SK-N-SH (cell line): ENCODE measurements at regions not wholly inside any gene's neighbourhood (a gene's known extent, or its start where the extent isn't known, plus 50 kb on each side); places are given as distances from the start of the nearest gene placed in this dataset.

Experiments used
- CTCF ChIA-PET: fragments of 300-600, 350-600 bp; formaldehyde crosslinking; extraction: SDS; loops from one replicate; lab custom pipeline; 2021; lab: Yijun Ruan, JAX
- POLR2A ChIA-PET: fragments of 350-600 bp; sonication (Branson Sonifier 250); formaldehyde crosslinking; extraction: SDS; loops from one replicate; lab custom pipeline; 2020; ENCODE audit warnings: antibody characterized with exemption, inconsistent platforms; lab: Yijun Ruan, JAX
- DNase-seq: peaks from one replicate; pipeline ENCODE4 v3.0.0; 2012
- H2AFZ ChIP-seq: fragments of 200-600 bp; sonication (generic); 2 replicates; pipeline ENCODE4 v1.8.1; 2016; ENCODE audit warnings: antibody characterized with exemption, mild to moderate bottlenecking, low read depth
- H3F3A ChIP-seq: fragments of 200-600 bp; sonication (generic); replicated peaks from 2 replicates; pipeline ENCODE3; 2016; ENCODE audit warnings: antibody characterized with exemption, mild to moderate bottlenecking; ENCODE audit not compliant: insufficient read depth
- H3K27ac ChIP-seq, 2 experiments: fragments of 200-500 bp in 1 of 2; fragments of 200-600 bp in 1 of 2; sonication (Bioruptor generic) in 1 of 2; sonication (generic), shearing (Covaris generic) in 1 of 2; 2 replicates each; pipeline versions ENCODE4 v1.5.1 to v1.6.1; 2014 to 2016; ENCODE audit warnings: low read depth in 2 of 2, inconsistent platforms in 1 of 2, low read length in 1 of 2, mild to moderate bottlenecking in 1 of 2, mixed read lengths in 1 of 2
- H3K27me3 ChIP-seq: fragments of 200-600 bp; sonication (generic), shearing (Covaris generic); 2 replicates; pipeline ENCODE4 v1.6.1; 2016; ENCODE audit warnings: mixed run types; ENCODE audit not compliant: insufficient read depth
- H3K36me3 ChIP-seq, 2 experiments: fragments of 200-500 bp in 1 of 2; fragments of 200-600 bp in 1 of 2; sonication (Bioruptor generic) in 1 of 2; sonication (generic) in 1 of 2; replicated peaks in 1 of 2; 2 replicates each; pipeline versions ENCODE3 to v1.5.1; 2014 to 2016; ENCODE audit warnings: low read length in 1 of 2, mild to moderate bottlenecking in 1 of 2; ENCODE audit not compliant: insufficient read depth in 2 of 2, control insufficient read depth in 1 of 2
- H3K4me1 ChIP-seq, 2 experiments: fragments of 200-500 bp in 1 of 2; fragments of 200-600 bp in 1 of 2; sonication (Bioruptor generic) in 1 of 2; sonication (generic), shearing (Covaris generic) in 1 of 2; 2 replicates each; pipeline versions ENCODE4 v1.5.1 to v1.6.1; 2014 to 2016; ENCODE audit warnings: low read depth in 1 of 2, low read length in 1 of 2, mixed run types in 1 of 2; ENCODE audit not compliant: insufficient read depth in 2 of 2, control insufficient read depth in 1 of 2
- H3K4me2 ChIP-seq: fragments of 200-600 bp; sonication (generic), shearing (Covaris generic); 2 replicates; pipeline ENCODE4 v1.6.1; 2017; ENCODE audit warnings: mixed run types
- H3K4me3 ChIP-seq, 2 experiments: fragments of 200-500 bp in 1 of 2; fragments of 200-600 bp in 1 of 2; sonication (Bioruptor generic) in 1 of 2; sonication (generic), shearing (Covaris generic) in 1 of 2; 2 replicates each; pipeline versions ENCODE4 v1.5.1 to v1.8.1; 2014 to 2016; ENCODE audit warnings: low read depth in 2 of 2, inconsistent platforms in 1 of 2, low read length in 1 of 2, mild to moderate bottlenecking in 1 of 2, mixed read lengths in 1 of 2, moderate library complexity in 1 of 2
- H3K79me2 ChIP-seq: fragments of 200-600 bp; sonication (generic); 2 replicates; pipeline ENCODE4 v1.8.1; 2017; ENCODE audit warnings: mild to moderate bottlenecking; ENCODE audit not compliant: insufficient read depth
- H3K9ac ChIP-seq: fragments of 200-600 bp; sonication (generic); 2 replicates; pipeline ENCODE4 v1.6.1; 2017; ENCODE audit warnings: mixed run types
- H3K9me2 ChIP-seq: fragments of 200-600 bp; sonication (generic); 2 replicates; pipeline ENCODE4 v1.6.1; 2017; ENCODE audit warnings: mixed run types
- H3K9me3 ChIP-seq: fragments of 200-600 bp; sonication (generic); 2 replicates; pipeline ENCODE4 v1.6.1; 2017; ENCODE audit warnings: mixed run types, mild to moderate bottlenecking, moderate library complexity
- H4K20me1 ChIP-seq: fragments of 200-600 bp; sonication (generic); 2 replicates; pipeline ENCODE4 v1.6.1; 2017; ENCODE audit warnings: mild to moderate bottlenecking, mixed run types; ENCODE audit not compliant: insufficient read depth
- CHD2 ChIP-seq: fragments of 150-350 bp; IDR thresholded peaks from 2 replicates; pipeline ENCODE4 v1.6.1; 2018; ENCODE audit warnings: low read length; ENCODE audit not compliant: partially characterized antibody
- EZH2phosphoT487 ChIP-seq: fragments of 200-600 bp; sonication (generic); IDR thresholded peaks from 2 replicates; pipeline ENCODE4 v1.6.1; 2017; ENCODE audit warnings: low read depth, mixed run types, mild to moderate bottlenecking, antibody characterized with exemption, moderate library complexity, borderline replicate concordance
- FOSL2 ChIP-seq: IDR thresholded peaks from 2 replicates; pipeline ENCODE4 v1.4.0; 2012; ENCODE audit warnings: low read depth, mild to moderate bottlenecking, moderate library complexity, borderline replicate concordance
- FOXJ3 ChIP-seq: sonication (generic); formaldehyde crosslinking; IDR thresholded peaks from 2 replicates; pipeline ENCODE4 v1.5.1; 2020; ENCODE audit warnings: mild to moderate bottlenecking, missing genetic modification reagents
- GABPA ChIP-seq: IDR thresholded peaks from 2 replicates; pipeline ENCODE4 v1.4.0; 2012; ENCODE audit warnings: low read depth, mild to moderate bottlenecking
- JUND ChIP-seq: IDR thresholded peaks from 2 replicates; pipeline ENCODE4 v1.4.0; 2012
- MEF2A ChIP-seq: IDR thresholded peaks from 2 replicates; pipeline ENCODE4 v1.4.0; 2012; ENCODE audit warnings: low read depth, borderline replicate concordance
- NFIC ChIP-seq: IDR thresholded peaks from 2 replicates; pipeline ENCODE4 v1.4.0; 2012; ENCODE audit warnings: borderline replicate concordance
- SIN3A ChIP-seq: IDR thresholded peaks from 2 replicates; pipeline ENCODE4 v1.6.1; 2012; ENCODE audit warnings: low read depth, mild to moderate bottlenecking, low read length, moderate library complexity, borderline replicate concordance
- TAF1 ChIP-seq: IDR thresholded peaks from 2 replicates; pipeline ENCODE4 v1.6.1; 2012; ENCODE audit warnings: low read depth, mild to moderate bottlenecking, low read length, moderate library complexity, borderline replicate concordance
- TCF12 ChIP-seq: IDR thresholded peaks from 2 replicates; pipeline ENCODE4 v1.4.0; 2012
- WGBS: methylation state at CpG from one replicate; pipeline ENCODE4 v1.1.6; 2017; ENCODE audit warnings: low lambda C conversion rate; 5-methylcytosine and 5-hydroxymethylcytosine counted together
- TF ChIP-seq, protein P1 (sequence below): fragments of 150-350 bp; IDR thresholded peaks from 2 replicates; pipeline ENCODE4 v1.6.1; 2017; ENCODE audit warnings: antibody characterized with exemption, low read length, low read depth, borderline replicate concordance
- TF ChIP-seq, protein P2 (sequence below): fragments of 200-600 bp; sonication (generic); IDR thresholded peaks from 2 replicates; pipeline ENCODE4 v1.6.1; 2017; ENCODE audit warnings: antibody characterized with exemption, mild to moderate bottlenecking, moderate library complexity
- TF ChIP-seq, protein P3 (sequence below): IDR thresholded peaks from 2 replicates; pipeline ENCODE4 v1.4.0; 2012; ENCODE audit warnings: low read depth, borderline replicate concordance
- TF ChIP-seq, protein P4 (sequence below): IDR thresholded peaks from 2 replicates; pipeline ENCODE4 v1.4.0; 2012; ENCODE audit warnings: low read depth
- TF ChIP-seq, protein P5 (sequence below): IDR thresholded peaks from 2 replicates; pipeline ENCODE4 v1.4.0; 2012; ENCODE audit warnings: low read depth, borderline replicate concordance

DNA sequence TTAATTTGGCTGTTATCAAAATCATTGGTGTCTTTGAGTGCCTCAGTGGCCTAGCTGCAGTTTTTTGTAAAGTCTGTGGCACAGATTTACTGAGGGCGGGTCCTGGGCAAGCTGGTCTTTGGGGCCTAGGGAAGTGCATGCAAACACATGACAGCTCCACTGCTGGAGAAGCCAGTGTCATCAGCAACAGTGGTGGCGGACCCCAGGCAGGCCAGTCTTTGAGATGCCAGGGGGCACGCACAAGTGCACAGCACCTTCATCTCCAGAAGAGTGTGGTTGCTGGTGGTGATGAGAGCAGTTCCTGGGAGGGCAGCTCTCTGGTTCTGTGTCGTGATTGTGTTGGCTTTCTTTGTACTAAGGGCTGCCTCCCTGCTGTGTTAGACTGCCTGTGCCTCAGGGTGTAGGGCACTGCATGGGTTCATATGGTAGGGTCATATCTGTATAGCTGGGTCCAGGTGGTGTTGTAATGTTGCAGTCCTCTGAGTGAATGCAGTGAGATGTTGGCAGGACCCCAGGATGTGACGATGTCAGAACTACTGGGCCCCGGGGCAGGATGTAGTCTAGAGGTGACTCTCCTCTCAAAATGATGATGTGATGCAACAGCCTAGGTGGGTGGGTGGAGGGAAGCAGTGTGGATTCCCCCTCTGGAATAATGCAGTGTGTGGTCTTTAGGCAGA lies 646.7 kb upstream of the CDH2 start:
- H3K4me3 ChIP-seq = no peak overlapping the region
- no peaks in the 10 kb centered on the region for H3K9me3 ChIP-seq
- H3K79me2 ChIP-seq = no peaks in the 10 kb centered on the region
- POLR2A ChIA-PET = no interaction called here
- no peaks in the 10 kb centered on the region; a peak in 1 of 4 replicates for H3K4me1 ChIP-seq
- H3F3A ChIP-seq = no peaks in the 10 kb centered on the region
- H3K9me2 ChIP-seq = no peaks in the 10 kb centered on the region
- H3K36me3 ChIP-seq = no peaks in the 10 kb centered on the region
- H3K27ac ChIP-seq = no peak overlapping the region
- H2AFZ ChIP-seq = no peak overlapping the region
- H4K20me1 ChIP-seq = no peaks in the 10 kb centered on the region
- no peaks in the 10 kb centered on the region for H3K27me3 ChIP-seq
- no peak for TF ChIP-seq CHD2
- TF ChIP-seq, protein P1, sequence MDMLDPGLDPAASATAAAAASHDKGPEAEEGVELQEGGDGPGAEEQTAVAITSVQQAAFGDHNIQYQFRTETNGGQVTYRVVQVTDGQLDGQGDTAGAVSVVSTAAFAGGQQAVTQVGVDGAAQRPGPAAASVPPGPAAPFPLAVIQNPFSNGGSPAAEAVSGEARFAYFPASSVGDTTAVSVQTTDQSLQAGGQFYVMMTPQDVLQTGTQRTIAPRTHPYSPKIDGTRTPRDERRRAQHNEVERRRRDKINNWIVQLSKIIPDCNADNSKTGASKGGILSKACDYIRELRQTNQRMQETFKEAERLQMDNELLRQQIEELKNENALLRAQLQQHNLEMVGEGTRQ = no peak
- TF ChIP-seq TAF1 = no peak
- TF ChIP-seq SIN3A = no peak
- TF ChIP-seq, all 33 proteins: peak for 0
- CTCF ChIA-PET = no interaction called here
- Histone ChIP-seq H3K9ac (no peak overlapping the region), H3K4me2 (no peak overlapping the region)
- 84% methylated on average over 4 of the region's 6 CpGs for WGBS
- DNase-seq = no peak

DNA sequence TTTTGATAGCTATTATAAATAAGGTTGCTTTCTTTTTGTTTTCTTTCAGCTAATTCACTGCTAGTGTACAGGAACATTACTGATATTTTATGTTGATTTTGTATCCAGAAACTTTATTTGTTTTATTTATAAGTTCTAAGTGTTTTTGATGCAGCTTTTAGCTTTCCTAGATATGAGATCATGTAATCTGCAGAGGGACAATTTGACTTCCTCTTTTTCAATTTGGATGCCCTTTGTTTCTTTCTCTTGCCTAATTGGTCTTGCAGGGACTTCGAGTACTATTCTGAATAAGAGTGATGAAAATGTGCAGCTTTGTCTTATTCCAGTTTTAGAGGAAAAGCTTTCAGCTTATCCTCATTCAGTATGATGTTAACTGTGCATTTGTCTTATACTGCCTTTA lies 643.4 kb upstream of the CDH2 start:
- Histone ChIP-seq H3K9ac (no peak overlapping the region), H3F3A (no peaks in the 10 kb centered on the region), H3K4me3 (no peak overlapping the region), H3K4me1 (no peaks in the 10 kb centered on the region; a peak in 2 of 4 replicates), H3K27me3 (no peaks in the 10 kb centered on the region), H3K79me2 (no peaks in the 10 kb centered on the region), H3K4me2 (no peak overlapping the region), H3K36me3 (no peaks in the 10 kb centered on the region), H3K9me2 (no peaks in the 10 kb centered on the region), H2AFZ (no peak overlapping the region), H3K27ac (no peak overlapping the region), H4K20me1 (no peaks in the 10 kb centered on the region), H3K9me3 (no peaks in the 10 kb centered on the region)
- ChIA-PET CTCF (no interaction called here), POLR2A (no interaction called here)
- 76% methylated on average over 1 of the region's 1 CpG for WGBS
- TF ChIP-seq NFIC (no peak), EZH2phosphoT487 (no peak), GABPA (no peak), TCF12 (no peak), JUND (no peak), FOSL2 (no peak), SIN3A (no peak), FOXJ3 (CRISPR knock-in tag) (no peak), MEF2A (no peak), TAF1 (no peak)
- TF ChIP-seq, protein P2, sequence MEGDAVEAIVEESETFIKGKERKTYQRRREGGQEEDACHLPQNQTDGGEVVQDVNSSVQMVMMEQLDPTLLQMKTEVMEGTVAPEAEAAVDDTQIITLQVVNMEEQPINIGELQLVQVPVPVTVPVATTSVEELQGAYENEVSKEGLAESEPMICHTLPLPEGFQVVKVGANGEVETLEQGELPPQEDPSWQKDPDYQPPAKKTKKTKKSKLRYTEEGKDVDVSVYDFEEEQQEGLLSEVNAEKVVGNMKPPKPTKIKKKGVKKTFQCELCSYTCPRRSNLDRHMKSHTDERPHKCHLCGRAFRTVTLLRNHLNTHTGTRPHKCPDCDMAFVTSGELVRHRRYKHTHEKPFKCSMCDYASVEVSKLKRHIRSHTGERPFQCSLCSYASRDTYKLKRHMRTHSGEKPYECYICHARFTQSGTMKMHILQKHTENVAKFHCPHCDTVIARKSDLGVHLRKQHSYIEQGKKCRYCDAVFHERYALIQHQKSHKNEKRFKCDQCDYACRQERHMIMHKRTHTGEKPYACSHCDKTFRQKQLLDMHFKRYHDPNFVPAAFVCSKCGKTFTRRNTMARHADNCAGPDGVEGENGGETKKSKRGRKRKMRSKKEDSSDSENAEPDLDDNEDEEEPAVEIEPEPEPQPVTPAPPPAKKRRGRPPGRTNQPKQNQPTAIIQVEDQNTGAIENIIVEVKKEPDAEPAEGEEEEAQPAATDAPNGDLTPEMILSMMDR = no peak
- TF ChIP-seq, protein P1 = no peak
- TF ChIP-seq, protein P3, sequence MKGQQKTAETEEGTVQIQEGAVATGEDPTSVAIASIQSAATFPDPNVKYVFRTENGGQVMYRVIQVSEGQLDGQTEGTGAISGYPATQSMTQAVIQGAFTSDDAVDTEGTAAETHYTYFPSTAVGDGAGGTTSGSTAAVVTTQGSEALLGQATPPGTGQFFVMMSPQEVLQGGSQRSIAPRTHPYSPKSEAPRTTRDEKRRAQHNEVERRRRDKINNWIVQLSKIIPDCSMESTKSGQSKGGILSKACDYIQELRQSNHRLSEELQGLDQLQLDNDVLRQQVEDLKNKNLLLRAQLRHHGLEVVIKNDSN = no peak
- TF ChIP-seq, protein P4, sequence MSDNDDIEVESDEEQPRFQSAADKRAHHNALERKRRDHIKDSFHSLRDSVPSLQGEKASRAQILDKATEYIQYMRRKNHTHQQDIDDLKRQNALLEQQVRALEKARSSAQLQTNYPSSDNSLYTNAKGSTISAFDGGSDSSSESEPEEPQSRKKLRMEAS = no peak
- TF ChIP-seq, protein P5, sequence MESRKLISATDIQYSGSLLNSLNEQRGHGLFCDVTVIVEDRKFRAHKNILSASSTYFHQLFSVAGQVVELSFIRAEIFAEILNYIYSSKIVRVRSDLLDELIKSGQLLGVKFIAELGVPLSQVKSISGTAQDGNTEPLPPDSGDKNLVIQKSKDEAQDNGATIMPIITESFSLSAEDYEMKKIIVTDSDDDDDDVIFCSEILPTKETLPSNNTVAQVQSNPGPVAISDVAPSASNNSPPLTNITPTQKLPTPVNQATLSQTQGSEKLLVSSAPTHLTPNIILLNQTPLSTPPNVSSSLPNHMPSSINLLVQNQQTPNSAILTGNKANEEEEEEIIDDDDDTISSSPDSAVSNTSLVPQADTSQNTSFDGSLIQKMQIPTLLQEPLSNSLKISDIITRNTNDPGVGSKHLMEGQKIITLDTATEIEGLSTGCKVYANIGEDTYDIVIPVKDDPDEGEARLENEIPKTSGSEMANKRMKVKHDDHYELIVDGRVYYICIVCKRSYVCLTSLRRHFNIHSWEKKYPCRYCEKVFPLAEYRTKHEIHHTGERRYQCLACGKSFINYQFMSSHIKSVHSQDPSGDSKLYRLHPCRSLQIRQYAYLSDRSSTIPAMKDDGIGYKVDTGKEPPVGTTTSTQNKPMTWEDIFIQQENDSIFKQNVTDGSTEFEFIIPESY = no peak
- DNase-seq = no peak
